ENCODE measurements at regions not wholly inside any gene's neighbourhood (a gene's known extent, or its start where the extent isn't known, plus 50 kb on each side); places are given as distances from the start of the nearest gene placed in this dataset.

GRCh38 chr4:181845617-181846016 is 397.6 kb upstream of the TENM3 start:
- no peak overlapping the region for H3K27ac ChIP-seq (ENCODE audit: low read depth in 1 of 2, low read length in 2 of 2)
- no peaks in the 10 kb centered on the region for H4K20me1 ChIP-seq (ENCODE audit: insufficient read depth, low read length)
- no peak for TF ChIP-seq CTCF (IDR thresholded peaks at IDR 0.05)
- H3K4me2 ChIP-seq (replicated peaks; ENCODE audit: extremely low read depth, low read length, poor library complexity, severe bottlenecking), result no peak overlapping the region
- no peak overlapping the region for H2AFZ ChIP-seq (ENCODE audit: insufficient read depth, low read depth, low read length, poor library complexity, severe bottlenecking)
- H3K4me1 Mint-ChIP-seq, result no peaks in the 10 kb centered on the region
- no peak for DNase-seq
- H3K27ac Mint-ChIP-seq, result no peak overlapping the region
- WGBS (ENCODE audit: insufficient coverage), result no CpG with 5 or more reads among the region's 3 CpGs
- no peaks in the 10 kb centered on the region for H3K36me3 Mint-ChIP-seq
- no peaks in the 10 kb centered on the region for H3K9me3 ChIP-seq (replicated peaks in 1 of 2; ENCODE audit: control insufficient read depth in 1 of 2, insufficient read depth in 1 of 2, low read length in 2 of 2)
- H3K79me2 ChIP-seq (ENCODE audit: insufficient read depth, low read length), result no peaks in the 10 kb centered on the region
- H3K9ac ChIP-seq (ENCODE audit: insufficient read depth, low read length, poor library complexity, severe bottlenecking), result no peak overlapping the region
- H3K4me3 Mint-ChIP-seq, result no peak overlapping the region
- no peak overlapping the region for H3K4me3 ChIP-seq (replicated peaks in 1 of 3; ENCODE audit: low read depth in 2 of 3, low read length in 3 of 3)
- no peaks in the 10 kb centered on the region for H3K36me3 ChIP-seq (replicated peaks in 1 of 2; ENCODE audit: control insufficient read depth in 1 of 2, insufficient read depth in 2 of 2, low read length in 2 of 2)
- H3K27me3 ChIP-seq (ENCODE audit: control insufficient read depth in 2 of 2, insufficient read depth in 2 of 2, low read length in 2 of 2), result no peaks in the 10 kb centered on the region
- H3K27me3 Mint-ChIP-seq (ENCODE audit: low read depth in 3 of 3), result no peaks in the 10 kb centered on the region
- no peaks in the 10 kb centered on the region for H3K4me1 ChIP-seq (ENCODE audit: control insufficient read depth in 1 of 2, insufficient read depth in 2 of 2, low read length in 2 of 2)
- H3K9me3 Mint-ChIP-seq, result peaks cover 0 to 6% (median 5%) of the 10 kb centered on the region in 7 donors
- intact Hi-C loops (cut with micrococcal nuclease), result no loop called here

- 92% methylated on average over 2 of the region's 4 CpGs for WGBS (ENCODE audit: insufficient coverage)
- Histone ChIP-seq H3K79me2 (ENCODE audit: insufficient read depth, low read length) (no peaks in the 10 kb centered on the region), H3K27me3 (ENCODE audit: control insufficient read depth in 2 of 2, insufficient read depth in 2 of 2, low read length in 2 of 2) (no peaks in the 10 kb centered on the region), H3K4me2 (replicated peaks; ENCODE audit: extremely low read depth, low read length, poor library complexity, severe bottlenecking) (no peak overlapping the region), H4K20me1 (ENCODE audit: insufficient read depth, low read length) (no peaks in the 10 kb centered on the region), H3K27ac (ENCODE audit: low read depth in 1 of 2, low read length in 2 of 2) (no peak overlapping the region), H2AFZ (ENCODE audit: insufficient read depth, low read depth, low read length, poor library complexity, severe bottlenecking) (no peak overlapping the region), H3K36me3 (replicated peaks in 1 of 2; ENCODE audit: control insufficient read depth in 1 of 2, insufficient read depth in 2 of 2, low read length in 2 of 2) (no peaks in the 10 kb centered on the region), H3K9ac (ENCODE audit: insufficient read depth, low read length, poor library complexity, severe bottlenecking) (no peak overlapping the region), H3K4me1 (ENCODE audit: control insufficient read depth in 1 of 2, insufficient read depth in 2 of 2, low read length in 2 of 2) (no peaks in the 10 kb centered on the region), H3K4me3 (replicated peaks in 1 of 3; ENCODE audit: low read depth in 2 of 3, low read length in 3 of 3) (no peak overlapping the region), H3K9me3 (replicated peaks in 1 of 2; ENCODE audit: control insufficient read depth in 1 of 2, insufficient read depth in 1 of 2, low read length in 2 of 2) (no peaks in the 10 kb centered on the region)
- intact Hi-C loops (cut with micrococcal nuclease), result no loop called here
- DNase-seq, result no peak
- H3K27ac Mint-ChIP-seq, result no peak overlapping the region
- peaks cover 0 to 6% (median 5%) of the 10 kb centered on the region in 7 donors for H3K9me3 Mint-ChIP-seq
- no peak for TF ChIP-seq CTCF (IDR thresholded peaks at IDR 0.05)
- H3K4me1 Mint-ChIP-seq, result no peaks in the 10 kb centered on the region
- H3K36me3 Mint-ChIP-seq, result no peaks in the 10 kb centered on the region
- no peaks in the 10 kb centered on the region for H3K27me3 Mint-ChIP-seq (ENCODE audit: low read depth in 3 of 3)
- no peak overlapping the region for H3K4me3 Mint-ChIP-seq
Measured at GRCh38 chr4:181846934-181847333, 396.3 kb upstream of the TENM3 start.

Data from CD14-positive monocyte (primary cell).